ENCODE measurements at regions not wholly inside any gene's neighbourhood (a gene's known extent, or its start where the extent isn't known, plus 50 kb on each side); places are given as distances from the start of the nearest gene placed in this dataset.

- Mint-ChIP-seq H3K4me1 (peaks cover 49% of the 10 kb centered on the region), H3K36me3 (no peaks in the 10 kb centered on the region), H3K9me3 (peaks cover under 1% of the 10 kb centered on the region; the same call in 1 of the 2 replicates), H3K4me3 (no peak overlapping the region), H3K27ac (no peak overlapping the region), H3K27me3 (ENCODE audit: low read depth) (no peaks in the 10 kb centered on the region)
- no peak for TF ChIP-seq AFF4 (CRISPR knock-in tag; IDR thresholded peaks at IDR 0.05; ENCODE audit: borderline replicate concordance)
- no peak for TF ChIP-seq HMGXB4 (CRISPR knock-in tag; IDR thresholded peaks at IDR 0.05)
- TF ChIP-seq JAZF1 (CRISPR knock-in tag; IDR thresholded peaks at IDR 0.05): no peak
- no peak for TF ChIP-seq ELF4 (CRISPR knock-in tag; IDR thresholded peaks at IDR 0.05; ENCODE audit: low read depth)
- no peak for TF ChIP-seq GRHL2 (CRISPR knock-in tag; IDR thresholded peaks at IDR 0.05; ENCODE audit: insufficient replicate concordance, severe bottlenecking)
- no peak for TF ChIP-seq E2F4 (CRISPR knock-in tag; IDR thresholded peaks at IDR 0.05; ENCODE audit: borderline replicate concordance, low read depth)
- no peak for TF ChIP-seq FOXP4 (CRISPR knock-in tag; IDR thresholded peaks at IDR 0.05)
- TF ChIP-seq SMAD4 (CRISPR knock-in tag; IDR thresholded peaks at IDR 0.05): no peak
- no peak for TF ChIP-seq NFATC4 (CRISPR knock-in tag; IDR thresholded peaks at IDR 0.05)
- ChIA-PET CTCF (interaction anchor here (1.2 kb wide), 1 partner anchor 292 kb away, joined by 3 read pairs; no protein-coding TSS in a partner anchor), POLR2A (no interaction called here)
- ATAC-seq (no peak), DNase-seq (ENCODE audit: low spot score) (no peak)
Measured at GRCh38 chr12:42761086-42761485, 171.5 kb upstream of the PRICKLE1 start.

GRCh38 chr12:42760550-42760949 is 171.0 kb upstream of the PRICKLE1 start:
- H3K4me1 Mint-ChIP-seq: peaks cover 54% of the 10 kb centered on the region
- ChIA-PET POLR2A (no interaction called here), CTCF (interaction anchor here (1.2 kb wide), 1 partner anchor 292 kb away, joined by 3 read pairs; no protein-coding TSS in a partner anchor)
- DNase-seq (ENCODE audit: low spot score) (no peak), ATAC-seq (no peak)
- peaks cover 6% of the 10 kb centered on the region for H3K9me3 Mint-ChIP-seq
- no peaks in the 10 kb centered on the region for H3K27me3 Mint-ChIP-seq (ENCODE audit: low read depth)
- H3K27ac Mint-ChIP-seq: no peak overlapping the region
- H3K4me3 Mint-ChIP-seq: no peak overlapping the region
- H3K36me3 Mint-ChIP-seq: peaks cover 3% of the 10 kb centered on the region
- no peak for TF ChIP-seq ZNF512 (CRISPR knock-in tag; IDR thresholded peaks at IDR 0.05; ENCODE audit: borderline replicate concordance)
- TF ChIP-seq NR1H2 (CRISPR knock-in tag; IDR thresholded peaks at IDR 0.05): no peak
- TF ChIP-seq NR2C2 (CRISPR knock-in tag; IDR thresholded peaks at IDR 0.05): no peak
- TF ChIP-seq CREB1 (CRISPR knock-in tag; IDR thresholded peaks at IDR 0.05): no peak
- no peak for TF ChIP-seq AFF4 (CRISPR knock-in tag; IDR thresholded peaks at IDR 0.05; ENCODE audit: borderline replicate concordance)
- no peak for TF ChIP-seq MAX (CRISPR knock-in tag; IDR thresholded peaks at IDR 0.05)
- no peak for TF ChIP-seq ZBTB21 (CRISPR knock-in tag; IDR thresholded peaks at IDR 0.05; ENCODE audit: borderline replicate concordance)
- TF ChIP-seq GTF2I (CRISPR knock-in tag; conservative IDR thresholded peaks at IDR 0.05): no peak
- TF ChIP-seq E2F1 (CRISPR knock-in tag; IDR thresholded peaks at IDR 0.05): no peak
- no peak for TF ChIP-seq PRRX2 (CRISPR knock-in tag; IDR thresholded peaks at IDR 0.05)
- no peak for TF ChIP-seq CBFB (CRISPR knock-in tag; IDR thresholded peaks at IDR 0.05; ENCODE audit: low read depth)

Data from WTC11 (cell line).